ENCODE measurements at regions not wholly inside any gene's neighbourhood (a gene's known extent, or its start where the extent isn't known, plus 50 kb on each side); places are given as distances from the start of the nearest gene placed in this dataset.

DNA sequence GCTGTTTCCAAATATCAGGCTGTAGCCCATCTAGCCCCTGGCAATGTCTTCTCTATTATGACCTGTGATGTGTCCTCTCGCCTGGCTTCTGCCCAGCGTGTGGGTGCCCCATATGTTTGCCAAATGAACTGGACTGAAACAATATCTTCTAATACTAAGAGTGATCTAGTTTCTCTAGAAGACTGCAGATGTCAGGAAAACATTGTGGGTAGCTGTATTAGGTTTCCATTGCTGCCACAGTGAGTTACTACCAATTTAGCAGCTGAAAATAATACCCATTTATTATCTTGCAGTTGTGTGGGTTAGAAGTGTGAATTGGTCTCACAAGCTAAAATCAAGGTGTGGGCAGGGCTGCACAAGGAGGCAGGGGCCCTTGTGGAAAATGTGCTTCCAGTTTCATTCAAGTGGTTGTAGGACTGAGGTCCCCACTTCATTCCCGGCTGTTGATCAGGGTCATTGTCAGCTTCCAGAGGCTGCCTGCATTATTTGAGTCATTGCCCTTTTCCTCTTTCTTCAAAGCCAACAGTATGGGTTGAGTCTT, 202.8 kb upstream of the BMPER start:
- no peak for TF ChIP-seq POLR2AphosphoS5 (IDR thresholded peaks at IDR 0.05; ENCODE audit: low read depth, low read length)
- TF ChIP-seq, protein P1, sequence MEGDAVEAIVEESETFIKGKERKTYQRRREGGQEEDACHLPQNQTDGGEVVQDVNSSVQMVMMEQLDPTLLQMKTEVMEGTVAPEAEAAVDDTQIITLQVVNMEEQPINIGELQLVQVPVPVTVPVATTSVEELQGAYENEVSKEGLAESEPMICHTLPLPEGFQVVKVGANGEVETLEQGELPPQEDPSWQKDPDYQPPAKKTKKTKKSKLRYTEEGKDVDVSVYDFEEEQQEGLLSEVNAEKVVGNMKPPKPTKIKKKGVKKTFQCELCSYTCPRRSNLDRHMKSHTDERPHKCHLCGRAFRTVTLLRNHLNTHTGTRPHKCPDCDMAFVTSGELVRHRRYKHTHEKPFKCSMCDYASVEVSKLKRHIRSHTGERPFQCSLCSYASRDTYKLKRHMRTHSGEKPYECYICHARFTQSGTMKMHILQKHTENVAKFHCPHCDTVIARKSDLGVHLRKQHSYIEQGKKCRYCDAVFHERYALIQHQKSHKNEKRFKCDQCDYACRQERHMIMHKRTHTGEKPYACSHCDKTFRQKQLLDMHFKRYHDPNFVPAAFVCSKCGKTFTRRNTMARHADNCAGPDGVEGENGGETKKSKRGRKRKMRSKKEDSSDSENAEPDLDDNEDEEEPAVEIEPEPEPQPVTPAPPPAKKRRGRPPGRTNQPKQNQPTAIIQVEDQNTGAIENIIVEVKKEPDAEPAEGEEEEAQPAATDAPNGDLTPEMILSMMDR (IDR thresholded peaks at IDR 0.05 in 2 of 3, conservative IDR thresholded peaks at IDR 0.05 in 1 of 3; ENCODE audit: borderline replicate concordance in 1 of 3, insufficient read depth in 1 of 3, low read depth in 2 of 3, low read length in 2 of 3), result no peak
- TF ChIP-seq FOSL1 (IDR thresholded peaks at IDR 0.05; ENCODE audit: low read depth), result no peak
- no peak for TF ChIP-seq SIN3A (IDR thresholded peaks at IDR 0.05; ENCODE audit: low read depth)
- TF ChIP-seq POLR2A (IDR thresholded peaks at IDR 0.05; ENCODE audit: borderline replicate concordance, extremely low read depth, insufficient read depth, insufficient read length), result no peak
- no peak for TF ChIP-seq SRF (IDR thresholded peaks at IDR 0.05; ENCODE audit: low read depth)
- TF ChIP-seq RAD21 (IDR thresholded peaks at IDR 0.05; ENCODE audit: low read depth), result no peak
- no peak for TF ChIP-seq EZH2phosphoT487 (IDR thresholded peaks at IDR 0.05; ENCODE audit: borderline replicate concordance)
- TF ChIP-seq JUND (IDR thresholded peaks at IDR 0.05), result no peak
- TF ChIP-seq EZH2 (IDR thresholded peaks at IDR 0.05), result no peak
- TF ChIP-seq EGR1 (IDR thresholded peaks at IDR 0.05; ENCODE audit: low read depth), result no peak

All from HCT116 (cell line).